ENCODE measurements at regions not wholly inside any gene's neighbourhood (a gene's known extent, or its start where the extent isn't known, plus 50 kb on each side); places are given as distances from the start of the nearest gene placed in this dataset.
"Not testable (repeated sequence)": the region's sequence is repeated elsewhere in the genome, so short reads cannot be mapped to it uniquely, and the experiment has no call there.

DNA sequence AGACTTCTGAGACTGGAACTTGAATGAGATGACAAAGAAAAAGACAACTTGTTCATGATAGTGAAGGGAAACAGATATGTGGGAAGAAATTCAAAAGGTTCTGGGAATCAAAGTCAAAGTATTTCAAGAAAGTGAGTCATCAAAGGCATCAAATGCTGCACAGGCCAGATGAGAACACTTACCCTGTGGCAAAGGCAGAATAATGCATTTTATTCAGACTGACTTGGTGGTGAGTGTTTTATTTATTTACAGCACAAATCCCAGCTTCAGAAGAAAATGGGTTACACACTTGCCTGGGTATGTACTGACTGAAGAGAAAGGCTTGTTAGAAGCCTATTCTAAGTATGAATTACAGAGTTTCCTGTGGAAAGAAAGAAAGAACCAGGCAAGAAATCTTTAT lies 78.2 kb upstream of the ALG10B start:
- not testable (repeated sequence) for H3K27me3 Mint-ChIP-seq (ENCODE audit: low read depth); H3K27ac Mint-ChIP-seq; H3K4me1 Mint-ChIP-seq (ENCODE audit: low read depth)

DNA sequence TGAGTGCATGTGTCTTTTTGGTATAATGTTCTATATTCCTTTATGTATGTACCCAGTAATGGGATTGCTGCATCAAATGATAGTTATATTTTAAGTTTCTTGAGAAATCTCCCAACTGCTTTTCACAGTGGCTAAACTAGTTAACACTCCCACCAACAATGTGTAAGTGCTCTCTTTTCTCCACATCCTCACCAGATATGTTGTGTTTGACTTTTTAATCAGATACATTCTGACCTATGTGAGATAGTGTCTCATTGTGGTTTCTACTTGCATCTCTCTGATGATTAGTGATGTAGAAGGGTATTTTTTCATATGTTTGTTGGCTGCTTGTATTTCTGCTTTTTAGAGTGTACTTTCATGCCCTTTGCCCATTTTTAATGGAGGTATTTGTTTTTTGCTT lies 62.8 kb upstream of the ALG10B start:
- H3K4me3 Mint-ChIP-seq = no peak overlapping the region
- H3K27ac Mint-ChIP-seq = no peak overlapping the region
- H3K27me3 Mint-ChIP-seq (ENCODE audit: low read depth) = no peaks in the 10 kb centered on the region
- H3K9me3 Mint-ChIP-seq = peaks cover 12% of the 10 kb centered on the region
- H3K4me1 Mint-ChIP-seq (ENCODE audit: low read depth) = peaks cover 5% of the 10 kb centered on the region
- no peak for DNase-seq (ENCODE audit: low spot score)
- no peaks in the 10 kb centered on the region for H3K36me3 Mint-ChIP-seq (ENCODE audit: low read depth)

More for the DNA sequence above, 78.2 kb upstream of the ALG10B start:
- DNase-seq (ENCODE audit: low spot score); H3K36me3 Mint-ChIP-seq (ENCODE audit: low read depth); H3K4me3 Mint-ChIP-seq: not testable (repeated sequence)
- H3K9me3 Mint-ChIP-seq = peaks cover 15% of the 10 kb centered on the region

DNA sequence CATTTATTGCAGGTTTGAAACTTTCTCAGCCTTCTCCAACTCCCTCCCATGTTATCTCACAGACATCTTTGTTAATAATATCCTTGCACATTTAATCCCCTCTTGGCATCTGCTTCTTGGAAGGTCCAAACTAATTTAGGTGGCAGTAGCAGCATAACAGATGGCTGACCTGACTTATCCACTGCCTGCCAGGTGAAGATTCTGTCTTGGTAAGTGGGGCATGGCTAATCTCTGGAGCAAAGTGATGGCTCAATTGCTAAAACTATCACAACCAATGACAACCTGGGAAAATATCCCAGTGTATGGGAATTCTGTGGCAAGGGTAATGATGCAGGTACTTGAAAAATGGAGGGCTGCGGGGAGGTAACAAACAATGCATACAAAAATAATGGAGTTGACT lies 58.2 kb upstream of the ALG10B start:
- Mint-ChIP-seq H3K27ac (no peak overlapping the region), H3K36me3 (ENCODE audit: low read depth) (no peaks in the 10 kb centered on the region), H3K27me3 (ENCODE audit: low read depth) (no peaks in the 10 kb centered on the region), H3K4me1 (ENCODE audit: low read depth) (peaks cover 5% of the 10 kb centered on the region), H3K9me3 (peaks cover 25% of the 10 kb centered on the region), H3K4me3 (no peak overlapping the region)
- DNase-seq (ENCODE audit: low spot score) = no peak

All from T-helper 2 cell treated with Interferon-gamma antibody and Interleukin-4, amounts not matched to agents 5 μg/mL and 100 μg/mL, for 36 hours (primary cell).